Esophagus (tissue), 2 donors: ENCODE measurements at regions not wholly inside any gene's neighbourhood (a gene's known extent, or its start where the extent isn't known, plus 50 kb on each side); places are given as distances from the start of the nearest gene placed in this dataset.

Experiments used
- H3K27ac ChIP-seq, 2 donors: one replicate each; pipeline ENCODE4 v1.5.1; 2013; ENCODE audit warnings: low read depth in 2 of 2, mild to moderate bottlenecking in 2 of 2, inconsistent platforms in 1 of 2, low read length in 1 of 2, moderate library complexity in 1 of 2
- H3K27me3 ChIP-seq, 2 donors: one replicate each; pipeline ENCODE4 v1.6.1; 2013; ENCODE audit warnings: low read length in 2 of 2, control low read depth in 1 of 2, mild to moderate bottlenecking in 1 of 2; ENCODE audit not compliant: insufficient read depth in 2 of 2, control insufficient read depth in 1 of 2
- H3K36me3 ChIP-seq, 2 donors: one replicate each; pipeline ENCODE4 v1.6.1; 2013; ENCODE audit warnings: low read length in 1 of 2; ENCODE audit not compliant: control insufficient read depth in 2 of 2, insufficient read depth in 2 of 2
- H3K4me1 ChIP-seq, 2 donors: one replicate each; pipeline ENCODE4 v1.6.1; 2013; ENCODE audit warnings: low read length in 1 of 2; ENCODE audit not compliant: control insufficient read depth in 2 of 2, insufficient read depth in 2 of 2
- H3K4me3 ChIP-seq, 2 donors: one replicate each; pipeline ENCODE4 v1.5.1; 2013; ENCODE audit warnings: low read length in 2 of 2, mild to moderate bottlenecking in 2 of 2, low read depth in 1 of 2, moderate library complexity in 1 of 2
- H3K9me3 ChIP-seq, 2 donors: one replicate each; pipeline ENCODE4 v1.6.1; 2013; ENCODE audit warnings: mild to moderate bottlenecking in 2 of 2, low read depth in 1 of 2, low read length in 1 of 2, moderate library complexity in 1 of 2; ENCODE audit not compliant: control insufficient read depth in 2 of 2, insufficient read depth in 1 of 2
- WGBS, 2 donors: extraction: QIAGEN DNeasy Blood & Tissue Kit; methylation state at CpG; one replicate each; pipeline ENCODE4 v1.1.7; 2013; 5-methylcytosine and 5-hydroxymethylcytosine counted together
- donor health status: healthy with polysubstance abuse.
- donor health status: Bipolar disorder and iron deficiency.

DNA sequence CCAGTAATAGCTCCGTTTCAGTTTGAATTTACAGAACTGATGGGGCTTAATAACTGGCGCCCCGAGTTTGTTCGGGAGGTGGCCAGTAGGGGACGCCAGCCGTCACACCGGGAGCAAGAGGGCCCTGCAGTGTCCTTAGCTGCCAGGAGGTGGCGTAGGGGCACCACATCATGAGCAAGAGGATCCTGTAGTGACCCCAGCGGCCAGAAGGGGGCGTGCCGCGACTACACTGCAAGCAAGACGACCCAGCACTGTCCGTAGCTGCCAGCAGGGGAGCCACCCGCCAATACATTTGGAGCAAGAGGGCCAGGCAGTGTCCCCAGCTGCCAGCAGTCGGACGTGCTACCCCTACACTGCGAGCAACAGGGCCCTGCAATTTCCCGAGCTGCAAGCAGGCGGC lies 663.7 kb upstream of the B3GAT1 start:
- no peaks in the 10 kb centered on the region for H3K4me1 ChIP-seq
- WGBS, 2 donors, result 60 to 69% methylated on average over 20 of the region's 20 CpGs

DNA sequence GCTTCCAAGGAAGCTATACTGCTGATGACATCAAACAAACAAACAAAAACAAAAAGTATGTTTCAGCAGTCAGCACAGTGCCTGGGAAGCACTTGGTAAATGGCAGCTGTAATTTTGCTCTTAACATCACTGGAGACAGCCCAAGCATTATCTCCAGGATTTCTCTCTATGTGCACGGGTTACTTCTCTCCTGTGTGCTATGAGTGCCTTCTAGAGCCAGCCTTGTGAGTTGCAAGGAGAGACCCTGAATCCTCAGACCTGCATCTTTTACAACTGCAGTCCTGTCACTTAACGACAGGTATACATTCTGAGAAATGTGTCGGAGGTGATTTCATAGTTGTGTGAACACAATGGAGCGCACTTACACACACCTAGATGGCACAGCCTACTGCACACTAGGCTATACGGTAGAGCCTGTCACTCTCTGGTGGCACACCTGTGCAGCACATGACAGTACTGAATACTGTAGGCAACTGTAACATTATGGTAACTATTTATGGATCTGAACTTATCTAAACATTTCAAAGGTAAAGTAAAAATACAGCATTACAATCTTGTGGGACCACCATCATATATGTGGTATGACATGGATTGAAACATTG lies 662.5 kb upstream of the B3GAT1 start:
- Histone ChIP-seq H3K27ac (no peak overlapping the region), H3K27me3 (no peaks in the 10 kb centered on the region), H3K4me1 (no peaks in the 10 kb centered on the region), H3K9me3 (no peaks in the 10 kb centered on the region), H3K4me3 (no peak overlapping the region), H3K36me3 (no peaks in the 10 kb centered on the region)
- 74 to 83% methylated on average over 5 of the region's 5 CpGs for WGBS, 2 donors

More for the DNA sequence above, 663.7 kb upstream of the B3GAT1 start:
- no peaks in the 10 kb centered on the region for H3K9me3 ChIP-seq
- H3K36me3 ChIP-seq, result no peaks in the 10 kb centered on the region
- H3K27me3 ChIP-seq, result no peaks in the 10 kb centered on the region
- H3K4me3 ChIP-seq, result no peak overlapping the region
- H3K27ac ChIP-seq, result no peak overlapping the region

DNA sequence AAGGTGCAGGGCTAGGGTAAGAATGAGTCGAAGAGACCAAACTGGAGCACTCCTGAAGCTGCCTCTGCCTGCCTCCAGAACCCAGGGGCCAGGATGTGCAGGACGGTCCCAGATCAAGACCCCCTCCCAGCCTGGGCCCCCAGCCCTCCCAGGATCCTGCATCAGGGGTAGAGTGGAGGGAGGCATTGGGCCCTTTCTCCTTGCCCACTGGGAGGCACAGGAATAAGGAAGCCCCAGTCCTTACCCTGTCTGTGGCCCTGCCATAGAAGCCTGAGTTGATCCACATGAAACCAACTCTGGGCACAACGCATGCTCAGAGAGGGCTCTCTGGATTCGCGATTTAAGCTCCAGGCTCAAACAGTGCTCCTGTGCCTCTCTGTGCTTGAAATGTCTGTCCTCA lies 661.8 kb upstream of the B3GAT1 start:
- H3K27me3 ChIP-seq, result no peaks in the 10 kb centered on the region
- H3K4me3 ChIP-seq, result no peak overlapping the region
- no peaks in the 10 kb centered on the region for H3K4me1 ChIP-seq
- no peaks in the 10 kb centered on the region for H3K36me3 ChIP-seq
- no peak overlapping the region for H3K27ac ChIP-seq
- no peaks in the 10 kb centered on the region for H3K9me3 ChIP-seq
- 81 to 87% methylated on average over 5 of the region's 5 CpGs for WGBS, 2 donors

DNA sequence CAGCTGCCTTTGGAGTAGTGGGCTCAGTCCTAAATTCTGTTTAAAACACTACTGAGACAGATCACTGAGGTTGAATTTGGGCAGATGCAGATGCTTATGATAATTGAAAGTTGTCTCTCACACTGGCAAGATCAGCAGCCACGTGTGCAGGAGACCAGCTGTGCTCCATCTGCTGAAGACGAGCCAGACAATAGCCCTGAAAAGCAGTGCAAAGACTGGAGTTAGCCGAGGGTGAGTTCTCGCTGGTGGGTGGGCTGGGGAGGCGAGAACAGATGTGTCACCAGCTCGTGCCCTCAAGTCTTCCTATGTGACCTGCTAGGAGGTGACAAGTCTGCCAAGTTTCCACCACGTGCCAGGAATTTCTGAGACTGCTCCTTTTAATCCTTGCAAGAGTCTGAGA lies 661.3 kb upstream of the B3GAT1 start:
- 62 to 67% methylated on average over 7 of the region's 7 CpGs for WGBS, 2 donors
- Histone ChIP-seq H3K4me3 (no peak overlapping the region), H3K9me3 (peaks cover 0 to 3% of the 10 kb centered on the region in 2 donors), H3K36me3 (no peaks in the 10 kb centered on the region), H3K27ac (no peak overlapping the region), H3K27me3 (no peaks in the 10 kb centered on the region), H3K4me1 (no peaks in the 10 kb centered on the region)

DNA sequence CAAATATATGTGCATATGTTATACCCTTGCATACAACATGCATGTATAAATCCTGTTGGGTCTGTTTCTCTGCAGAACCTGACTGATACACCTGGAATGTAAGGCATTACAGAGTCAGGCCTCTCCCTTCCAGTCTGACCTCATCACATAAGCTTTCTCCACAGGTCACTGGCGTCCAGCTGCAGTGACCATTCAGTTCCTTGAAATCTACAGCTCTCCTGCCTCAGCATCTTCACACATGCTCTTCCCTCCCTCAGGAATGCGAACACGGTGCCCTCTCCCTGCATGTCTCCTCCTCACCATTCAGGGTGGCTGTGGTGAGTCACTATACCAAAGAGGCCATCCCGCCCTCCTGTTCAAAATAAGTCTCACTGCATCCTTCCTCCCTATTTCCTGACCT lies 657.8 kb upstream of the B3GAT1 start:
- Histone ChIP-seq H3K36me3 (no peaks in the 10 kb centered on the region), H3K9me3 (peaks cover 0 to 6% of the 10 kb centered on the region in 2 donors), H3K4me3 (no peak overlapping the region), H3K27ac (no peak overlapping the region), H3K27me3 (no peaks in the 10 kb centered on the region), H3K4me1 (no peaks in the 10 kb centered on the region)
- 50 to 69% methylated on average over 4 of the region's 4 CpGs for WGBS, 2 donors

DNA sequence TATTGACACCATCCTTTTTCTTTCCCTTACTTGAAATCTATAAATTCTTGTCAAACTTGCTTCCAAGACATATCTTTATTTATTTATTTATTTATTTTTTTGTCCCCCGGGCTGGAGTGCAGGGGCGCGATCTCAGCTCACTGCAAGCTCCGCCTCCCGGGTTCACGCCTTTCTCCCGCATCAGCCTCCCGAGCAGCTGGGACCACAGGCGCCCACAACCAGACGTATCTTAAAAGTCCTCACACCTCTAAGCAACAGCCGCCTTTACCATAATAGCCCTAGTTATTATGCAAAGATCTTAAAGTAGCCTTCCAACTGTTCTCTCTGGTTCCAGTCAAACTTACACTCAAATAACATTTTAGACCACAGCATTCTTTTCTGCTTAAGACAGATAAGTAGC lies 657.0 kb upstream of the B3GAT1 start:
- Histone ChIP-seq H3K4me1 (no peaks in the 10 kb centered on the region), H3K36me3 (no peaks in the 10 kb centered on the region), H3K27me3 (no peaks in the 10 kb centered on the region), H3K9me3 (peaks cover 0 to 9% of the 10 kb centered on the region in 2 donors), H3K4me3 (no peak overlapping the region), H3K27ac (no peak overlapping the region)
- 91 to 92% methylated on average over 11 of the region's 11 CpGs for WGBS, 2 donors

DNA sequence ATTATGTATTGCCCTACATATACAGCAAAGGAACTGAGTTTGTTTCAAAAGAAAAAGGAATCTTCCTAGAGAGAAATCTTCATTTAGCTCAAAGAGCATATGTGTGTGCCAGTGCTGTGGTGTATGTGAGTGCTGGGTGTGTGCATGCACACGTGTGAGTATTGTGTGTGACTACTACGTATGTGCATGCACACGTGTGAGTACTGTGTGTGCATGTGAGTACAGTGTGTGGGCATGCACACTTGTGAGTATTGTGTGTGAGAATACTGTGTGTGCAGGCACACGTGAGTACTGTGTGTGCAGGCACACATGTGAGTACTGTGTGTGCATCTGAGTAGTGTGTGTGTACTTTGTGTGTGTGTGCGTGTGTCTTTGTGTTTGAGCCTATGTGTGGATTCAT lies 651.0 kb upstream of the B3GAT1 start:
- Histone ChIP-seq H3K9me3 (peaks cover 2 to 9% of the 10 kb centered on the region in 2 donors), H3K4me3 (no peak overlapping the region), H3K27me3 (no peaks in the 10 kb centered on the region), H3K4me1 (no peaks in the 10 kb centered on the region), H3K27ac (no peak overlapping the region), H3K36me3 (no peaks in the 10 kb centered on the region)
- 61 to 63% methylated on average over 5 of the region's 5 CpGs for WGBS, 2 donors

DNA sequence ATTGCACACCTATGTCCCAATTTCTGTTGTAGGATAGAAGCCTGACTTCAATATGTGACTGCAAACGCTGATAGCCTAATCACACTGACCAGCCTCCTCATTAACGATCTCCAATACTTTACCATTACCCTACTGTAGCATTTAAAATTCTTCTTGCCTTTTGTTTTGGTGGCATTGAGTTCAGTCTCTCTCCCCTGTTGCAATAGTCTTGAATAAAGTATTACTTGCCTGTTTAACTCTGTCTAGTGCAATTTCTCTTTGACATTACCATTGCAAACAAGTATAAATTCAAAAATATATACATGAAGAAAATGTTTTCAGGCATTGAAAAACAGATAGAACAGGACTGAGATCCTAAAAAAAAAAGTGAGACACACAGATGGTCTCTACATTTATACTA lies 649.1 kb upstream of the B3GAT1 start:
- H3K36me3 ChIP-seq, result no peaks in the 10 kb centered on the region
- H3K9me3 ChIP-seq, result peaks cover 2 to 9% of the 10 kb centered on the region in 2 donors
- H3K27ac ChIP-seq, result no peak overlapping the region
- no peaks in the 10 kb centered on the region for H3K27me3 ChIP-seq
- WGBS, 2 donors, result 70 to 83% methylated on average over 2 of the region's 2 CpGs
- no peak overlapping the region for H3K4me3 ChIP-seq
- H3K4me1 ChIP-seq, result no peaks in the 10 kb centered on the region

DNA sequence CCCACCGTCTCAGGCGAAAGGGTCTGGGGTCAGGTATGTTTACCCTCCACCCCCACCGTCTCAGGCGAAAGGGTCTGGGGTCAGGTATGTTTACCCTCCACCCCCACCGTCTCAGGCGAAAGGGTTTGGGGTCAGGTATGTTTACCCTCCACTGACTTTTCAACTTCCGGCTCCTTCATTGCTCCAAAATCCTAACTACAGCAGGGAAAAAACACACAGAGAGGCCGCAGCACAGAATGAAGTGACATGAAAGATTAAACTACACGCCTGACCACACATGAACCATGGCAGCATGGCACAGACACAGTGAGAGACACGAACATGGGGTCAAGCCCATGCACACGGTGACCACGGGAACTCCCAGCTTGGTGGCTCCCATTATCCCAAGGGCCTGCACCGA lies 634.9 kb upstream of the B3GAT1 start:
- 55 to 59% methylated on average over 9 to 11 of the region's 13 CpGs for WGBS, 2 donors

DNA sequence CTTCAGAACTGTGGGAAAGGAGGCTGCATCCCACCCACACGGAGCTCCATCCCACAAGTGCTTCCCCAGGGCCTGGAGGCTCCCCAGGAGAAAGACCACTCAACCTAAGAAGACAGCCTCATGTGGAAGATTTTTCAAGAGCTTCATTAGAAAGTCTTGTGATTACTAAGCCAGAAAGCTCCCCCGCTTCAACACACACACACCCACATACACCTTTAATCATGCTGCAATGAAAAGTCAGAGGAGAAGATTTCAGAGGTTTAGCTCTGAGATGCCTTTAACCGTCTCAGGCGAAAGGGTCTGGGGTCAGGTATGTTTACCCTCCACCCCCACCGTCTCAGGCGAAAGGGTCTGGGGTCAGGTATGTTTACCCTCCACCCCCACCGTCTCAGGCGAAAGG lies 634.5 kb upstream of the B3GAT1 start:
- H3K4me1 ChIP-seq, result no peaks in the 10 kb centered on the region
- 19 to 45% methylated on average over 5 to 6 of the region's 8 CpGs for WGBS, 2 donors
- H3K9me3 ChIP-seq, result peaks cover 0 to 3% of the 10 kb centered on the region in 2 donors

More for the DNA sequence above, 634.9 kb upstream of the B3GAT1 start:
- no peak overlapping the region for H3K4me3 ChIP-seq
- H3K27ac ChIP-seq, result no peak overlapping the region
- no peaks in the 10 kb centered on the region for H3K36me3 ChIP-seq
- peaks cover 0 to 3% of the 10 kb centered on the region in 2 donors for H3K9me3 ChIP-seq
- no peaks in the 10 kb centered on the region for H3K27me3 ChIP-seq
- no peaks in the 10 kb centered on the region for H3K4me1 ChIP-seq

More for the DNA sequence above, 634.5 kb upstream of the B3GAT1 start:
- H3K4me3 ChIP-seq, result no peak overlapping the region
- no peak overlapping the region for H3K27ac ChIP-seq
- no peaks in the 10 kb centered on the region for H3K27me3 ChIP-seq
- H3K36me3 ChIP-seq, result no peaks in the 10 kb centered on the region
